Muscle layer of duodenum (tissue), 2 donors: ENCODE measurements at regions not wholly inside any gene's neighbourhood (a gene's known extent, or its start where the extent isn't known, plus 50 kb on each side); places are given as distances from the start of the nearest gene placed in this dataset.

ENCODE experiments used
- H3K27ac ChIP-seq: one replicate; pipeline ENCODE4 v1.7.0; 2013; ENCODE audit warnings: mild to moderate bottlenecking, low read length
- H3K27me3 ChIP-seq: one replicate; pipeline ENCODE4 v1.7.0; 2013; ENCODE audit warnings: low read depth, mild to moderate bottlenecking, control low read depth, low read length
- H3K36me3 ChIP-seq, 2 donors: one replicate each; pipeline ENCODE4 v1.7.0; 2013; ENCODE audit warnings: low read length in 2 of 2, control low read depth in 1 of 2, mild to moderate bottlenecking in 1 of 2; ENCODE audit not compliant: insufficient read depth in 2 of 2, control insufficient read depth in 1 of 2
- H3K4me1 ChIP-seq, 2 donors: one replicate each; pipeline ENCODE4 v1.7.0; 2013; ENCODE audit warnings: low read length in 2 of 2, mild to moderate bottlenecking in 2 of 2, control low read depth in 1 of 2, moderate library complexity in 1 of 2; ENCODE audit not compliant: insufficient read depth in 2 of 2, control insufficient read depth in 1 of 2
- H3K4me3 ChIP-seq, 2 donors: one replicate each; pipeline ENCODE4 v1.7.0; 2013; ENCODE audit warnings: low read length in 2 of 2, low read depth in 1 of 2, mild to moderate bottlenecking in 1 of 2
- H3K9me3 ChIP-seq, 2 donors: one replicate each; pipeline ENCODE4 v1.7.0; 2013; ENCODE audit warnings: low read length in 2 of 2, control low read depth in 1 of 2, mild to moderate bottlenecking in 1 of 2; ENCODE audit not compliant: control insufficient read depth in 1 of 2
- donor health status: healthy.

- Histone ChIP-seq H3K4me3 (no peak overlapping the region), H3K4me1 (no peaks in the 10 kb centered on the region), H3K9me3 (no peaks in the 10 kb centered on the region), H3K36me3 (no peaks in the 10 kb centered on the region), H3K27me3 (no peaks in the 10 kb centered on the region), H3K27ac (no peak overlapping the region)
These were observed 88.2 kb upstream of the MVB12B start for GRCh38 chr9:126238415-126238814.

GRCh38 chr9:126239515-126239914 is 87.1 kb upstream of the MVB12B start:
- Histone ChIP-seq H3K4me3 (no peak overlapping the region), H3K27me3 (no peaks in the 10 kb centered on the region), H3K27ac (no peak overlapping the region), H3K36me3 (no peaks in the 10 kb centered on the region), H3K9me3 (no peaks in the 10 kb centered on the region), H3K4me1 (no peaks in the 10 kb centered on the region)

- Histone ChIP-seq H3K9me3 (peaks cover 0 to 5% of the 10 kb centered on the region in 2 donors), H3K36me3 (no peaks in the 10 kb centered on the region), H3K27ac (no peak overlapping the region), H3K27me3 (no peaks in the 10 kb centered on the region), H3K4me1 (no peaks in the 10 kb centered on the region), H3K4me3 (no peak overlapping the region)
These were observed 85.8 kb upstream of the MVB12B start for GRCh38 chr9:126240835-126241234.

- Histone ChIP-seq H3K9me3 (peaks cover 0 to 5% of the 10 kb centered on the region in 2 donors), H3K36me3 (no peaks in the 10 kb centered on the region), H3K4me1 (no peaks in the 10 kb centered on the region), H3K4me3 (no peak overlapping the region), H3K27me3 (no peaks in the 10 kb centered on the region), H3K27ac (no peak overlapping the region)
These were observed 77.9 kb upstream of the MVB12B start for GRCh38 chr9:126248680-126249079.

DNA sequence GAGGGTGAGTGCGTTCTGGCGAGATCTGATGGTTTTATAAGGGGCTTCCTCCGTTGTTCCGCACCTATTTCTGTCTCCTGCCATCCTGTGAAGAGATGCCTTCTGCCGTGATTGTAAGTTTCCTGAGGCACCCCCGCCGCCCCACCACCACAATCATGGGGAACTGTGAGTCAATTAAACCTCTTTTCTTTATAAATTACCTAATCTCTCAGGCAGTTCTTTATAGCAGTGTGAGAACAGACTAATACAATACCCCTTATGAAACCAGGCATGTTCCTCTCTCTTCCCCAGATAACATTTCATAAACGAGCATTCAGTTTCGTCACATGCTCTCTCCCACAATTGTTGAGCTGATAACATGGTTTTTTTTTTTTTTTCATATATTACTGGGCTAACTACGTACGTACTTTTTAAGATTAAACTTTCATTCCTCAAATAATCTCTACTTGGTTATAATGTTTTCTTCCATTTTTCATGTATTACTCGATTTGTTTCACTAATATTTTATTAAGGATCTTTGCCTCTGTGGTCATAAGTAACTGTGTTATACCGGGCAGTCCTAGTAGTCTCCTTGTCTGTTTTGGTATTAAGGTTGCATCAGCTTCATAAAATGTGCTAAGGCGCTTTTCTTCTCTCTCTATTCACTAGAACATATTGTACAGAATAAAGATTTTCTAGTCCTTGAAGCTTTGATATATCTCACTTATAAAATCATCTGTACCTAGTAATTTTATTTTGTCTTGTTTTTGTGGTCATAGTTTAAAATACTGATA is 64.9 kb upstream of the MVB12B start:
- Histone ChIP-seq H3K9me3 (peaks cover 0 to 3% of the 10 kb centered on the region in 2 donors), H3K4me1 (no peaks in the 10 kb centered on the region), H3K36me3 (no peaks in the 10 kb centered on the region), H3K4me3 (no peak overlapping the region), H3K27ac (no peak overlapping the region), H3K27me3 (no peaks in the 10 kb centered on the region)

DNA sequence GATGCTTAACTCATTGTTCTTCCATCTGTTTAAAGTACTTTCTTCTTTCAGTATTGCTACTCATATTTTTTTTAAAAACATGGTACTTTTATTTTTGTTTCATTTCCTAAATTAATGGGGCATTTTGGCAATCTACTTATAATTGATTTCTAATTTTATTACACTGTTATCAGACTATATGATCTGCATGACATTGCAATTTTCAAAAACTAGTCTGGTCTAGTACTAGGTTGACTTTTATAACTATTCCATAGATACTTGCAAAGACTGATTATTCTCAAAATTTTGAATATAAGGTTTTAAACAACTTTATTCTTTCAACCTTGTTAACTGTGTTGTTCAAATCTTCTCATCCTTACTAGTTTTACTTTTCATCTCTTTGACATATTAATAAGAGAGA is 63.9 kb upstream of the MVB12B start:
- Histone ChIP-seq H3K27me3 (no peaks in the 10 kb centered on the region), H3K4me1 (no peaks in the 10 kb centered on the region), H3K9me3 (peaks cover 0 to 3% of the 10 kb centered on the region in 2 donors), H3K4me3 (no peak overlapping the region), H3K36me3 (no peaks in the 10 kb centered on the region), H3K27ac (no peak overlapping the region)

- H3K4me3 ChIP-seq, result no peak overlapping the region
- no peaks in the 10 kb centered on the region for H3K4me1 ChIP-seq
- H3K27me3 ChIP-seq, result no peaks in the 10 kb centered on the region
- H3K36me3 ChIP-seq, result no peaks in the 10 kb centered on the region
- H3K27ac ChIP-seq, result no peak overlapping the region
- peaks cover 3 to 7% of the 10 kb centered on the region in 2 donors for H3K9me3 ChIP-seq
These were observed 56.1 kb upstream of the MVB12B start for GRCh38 chr9:126270556-126270955.

DNA sequence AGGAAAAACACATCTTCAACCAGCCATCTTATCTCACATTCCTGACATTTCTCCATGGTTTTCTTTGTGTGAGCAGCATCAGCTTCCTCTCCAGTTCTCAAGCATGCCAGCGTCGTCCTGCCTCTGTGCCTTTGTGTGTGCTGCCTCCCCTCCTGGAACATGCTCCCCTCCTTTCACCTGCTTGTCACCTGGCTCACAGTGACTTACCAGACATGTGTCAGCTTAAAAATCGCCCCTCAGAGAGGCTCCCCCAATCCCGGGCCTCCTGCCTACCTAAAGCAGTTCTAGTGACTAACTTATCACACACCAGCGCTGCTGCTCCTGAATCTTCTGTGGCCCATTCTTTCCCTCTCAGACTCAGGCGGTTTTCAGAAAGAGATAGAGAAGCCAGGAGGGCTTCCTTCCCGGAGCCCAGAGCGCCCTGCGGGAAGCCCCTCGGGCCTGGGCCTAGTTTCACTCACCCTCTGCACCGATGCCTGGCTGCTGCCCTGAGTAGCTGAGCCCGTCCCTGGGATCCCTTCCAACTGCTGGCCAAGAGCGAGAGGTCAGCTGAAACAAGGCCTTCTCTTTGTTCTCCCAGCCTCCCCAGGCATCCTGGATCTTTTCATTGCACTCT is 51.1 kb upstream of the MVB12B start:
- Histone ChIP-seq H3K27ac (no peak overlapping the region), H3K27me3 (no peaks in the 10 kb centered on the region), H3K36me3 (no peaks in the 10 kb centered on the region), H3K9me3 (peaks cover 7 to 11% of the 10 kb centered on the region in 2 donors), H3K4me3 (no peak overlapping the region), H3K4me1 (no peaks in the 10 kb centered on the region)

- no peak overlapping the region for H3K4me3 ChIP-seq
- peaks cover 7 to 11% of the 10 kb centered on the region in 2 donors for H3K9me3 ChIP-seq
- no peaks in the 10 kb centered on the region for H3K4me1 ChIP-seq
- H3K27ac ChIP-seq, result no peak overlapping the region
- no peaks in the 10 kb centered on the region for H3K27me3 ChIP-seq
- no peaks in the 10 kb centered on the region for H3K36me3 ChIP-seq
These were observed 50.4 kb upstream of the MVB12B start for GRCh38 chr9:126276056-126276728.
